Smooth muscle cell of the brain vasculature (primary cell): ENCODE measurements at regions not wholly inside any gene's neighbourhood (a gene's known extent, or its start where the extent isn't known, plus 50 kb on each side); places are given as distances from the start of the nearest gene placed in this dataset.
"Not testable (repeated sequence)": the region's sequence is repeated elsewhere in the genome, so short reads cannot be mapped to it uniquely, and the experiment has no call there.

Source experiments
- DNase-seq: peaks from one replicate; pipeline ENCODE4 v3.0.0-alpha.2; 2012; ENCODE audit warnings: low read depth, low spot score

- DNase-seq, result no peak
Observed at GRCh38 chr5:111976705-111977435, 219.9 kb upstream of the NREP start.

- DNase-seq, result no peak
Observed at GRCh38 chr5:111975133-111975532, 218.1 kb upstream of the NREP start.

- DNase-seq, result no peak
Observed at GRCh38 chr5:111973961-111974360, 217.0 kb upstream of the NREP start.

GRCh38 chr5:111972548-111972947, 215.6 kb upstream of the NREP start:
- DNase-seq, result no peak

- DNase-seq, result no peak
Observed at GRCh38 chr5:111972080-111972479, 215.1 kb upstream of the NREP start.

- no peak for DNase-seq
Observed at GRCh38 chr5:111968459-111968858, 211.5 kb upstream of the NREP start.

- DNase-seq, result no peak
Observed at GRCh38 chr5:111967463-111967862, 210.5 kb upstream of the NREP start.

GRCh38 chr5:111966290-111966689, 209.3 kb upstream of the NREP start:
- no peak for DNase-seq

- no peak for DNase-seq
Observed at GRCh38 chr5:111963555-111963954, 206.6 kb upstream of the NREP start.

- DNase-seq, result no peak
Observed at GRCh38 chr5:111962906-111963305, 205.9 kb upstream of the NREP start.

GRCh38 chr5:111961862-111962261, 204.9 kb upstream of the NREP start:
- no peak for DNase-seq

- no peak for DNase-seq
Observed at GRCh38 chr5:111960476-111961215, 203.7 kb upstream of the NREP start.

GRCh38 chr5:111958851-111959250, 201.9 kb upstream of the NREP start:
- no peak for DNase-seq

GRCh38 chr5:111956765-111957164, 199.8 kb upstream of the NREP start:
- DNase-seq, result not testable (repeated sequence)

- no peak for DNase-seq
Observed at GRCh38 chr5:111954516-111955395, 197.8 kb upstream of the NREP start.

GRCh38 chr5:111953351-111954127, 196.5 kb upstream of the NREP start:
- no peak for DNase-seq

GRCh38 chr5:111952555-111952954, 195.6 kb upstream of the NREP start:
- no peak for DNase-seq

- no peak for DNase-seq
Observed at GRCh38 chr5:111950660-111951059, 193.7 kb upstream of the NREP start.

GRCh38 chr5:111948092-111948841, 191.3 kb upstream of the NREP start:
- DNase-seq, result peak; percentile 66

GRCh38 chr5:111946556-111946955, 189.6 kb upstream of the NREP start:
- DNase-seq, result no peak

GRCh38 chr5:111945535-111945934, 188.5 kb upstream of the NREP start:
- no peak for DNase-seq
